ENCODE measurements at regions not wholly inside any gene's neighbourhood (a gene's known extent, or its start where the extent isn't known, plus 50 kb on each side); places are given as distances from the start of the nearest gene placed in this dataset.
A peak's percentile ranks its signal among the peaks of the same experiment; 100 is the strongest.

GRCh38 chr20:11447371-11448100 lies 470.2 kb upstream of the BTBD3 start:
- no peak for DNase-seq (ENCODE audit: low read depth)

GRCh38 chr20:11448554-11448953 lies 469.1 kb upstream of the BTBD3 start:
- no peak for DNase-seq (ENCODE audit: low read depth)

GRCh38 chr20:11451793-11452291 lies 465.9 kb upstream of the BTBD3 start:
- no peak for DNase-seq (ENCODE audit: low read depth)

- DNase-seq (ENCODE audit: low read depth), result peak; percentile 58
These were observed 465.4 kb upstream of the BTBD3 start for GRCh38 chr20:11452326-11452725.

DNA sequence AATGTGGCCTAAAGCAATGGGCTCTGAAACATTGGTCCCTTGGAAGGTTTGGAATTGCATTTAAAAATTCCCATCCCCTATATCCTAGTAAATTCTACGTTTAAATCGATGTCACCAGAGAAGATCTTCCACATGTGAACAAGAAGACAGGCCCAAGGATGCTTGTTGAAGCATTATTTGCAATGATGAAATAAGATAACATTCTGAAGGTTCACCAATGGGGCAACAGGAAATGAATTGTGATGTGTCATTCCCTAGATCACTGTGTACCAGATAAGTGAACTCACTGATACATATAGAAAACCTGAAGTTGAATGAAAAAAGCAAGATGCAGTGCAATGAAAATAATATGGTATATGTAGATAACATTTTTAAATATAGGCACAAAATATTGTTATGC lies 464.3 kb upstream of the BTBD3 start:
- DNase-seq (ENCODE audit: low read depth), result peak; percentile 83

DNA sequence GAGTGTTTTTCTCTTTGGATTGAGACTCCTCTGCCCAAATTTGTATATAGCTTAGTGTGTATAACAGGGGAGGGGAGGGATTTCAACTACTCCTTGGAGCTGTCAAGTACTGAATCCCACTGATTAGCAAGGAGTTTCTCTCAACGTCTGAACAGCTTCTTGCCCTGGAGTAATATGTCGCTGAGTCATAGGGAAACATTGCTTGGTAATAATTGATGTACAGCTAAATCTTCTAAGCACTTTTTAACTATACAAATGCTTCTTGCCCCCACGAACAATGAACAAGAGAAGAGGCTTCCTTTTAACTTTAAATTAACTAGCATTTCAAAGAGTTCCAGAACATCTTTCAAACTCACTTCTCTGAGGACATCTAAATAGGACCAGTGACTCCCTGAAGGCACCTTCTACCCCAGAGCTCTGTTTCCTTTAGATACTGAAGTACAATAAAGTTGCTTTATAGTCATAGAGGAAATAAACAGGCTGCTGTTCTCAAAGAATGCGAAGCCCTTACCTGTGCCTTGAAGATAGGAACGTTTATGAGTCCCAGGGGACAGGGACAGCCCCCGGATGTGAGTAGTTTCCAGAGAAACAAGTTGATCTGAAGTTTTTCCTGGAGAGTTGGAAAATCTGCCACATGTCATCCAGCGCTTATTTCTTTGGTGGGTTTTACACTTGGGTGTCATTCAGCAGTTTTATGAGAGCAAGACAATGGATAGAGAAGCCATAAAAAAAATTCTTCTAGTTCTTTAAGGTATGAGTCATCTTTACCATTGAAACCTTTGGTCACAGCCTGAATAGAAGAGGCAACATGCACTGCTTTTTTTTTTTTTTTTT lies 462.5 kb upstream of the BTBD3 start:
- DNase-seq (ENCODE audit: low read depth), result peak; percentile 82

GRCh38 chr20:11457488-11457887 lies 460.2 kb upstream of the BTBD3 start:
- peak; percentile 51 for DNase-seq (ENCODE audit: low read depth)

- DNase-seq (ENCODE audit: low read depth), result peak; percentile 7
These were observed 458.4 kb upstream of the BTBD3 start for GRCh38 chr20:11459090-11459890.

- DNase-seq (ENCODE audit: low read depth), result no peak
These were observed 450.3 kb upstream of the BTBD3 start for GRCh38 chr20:11467436-11467835.

DNA sequence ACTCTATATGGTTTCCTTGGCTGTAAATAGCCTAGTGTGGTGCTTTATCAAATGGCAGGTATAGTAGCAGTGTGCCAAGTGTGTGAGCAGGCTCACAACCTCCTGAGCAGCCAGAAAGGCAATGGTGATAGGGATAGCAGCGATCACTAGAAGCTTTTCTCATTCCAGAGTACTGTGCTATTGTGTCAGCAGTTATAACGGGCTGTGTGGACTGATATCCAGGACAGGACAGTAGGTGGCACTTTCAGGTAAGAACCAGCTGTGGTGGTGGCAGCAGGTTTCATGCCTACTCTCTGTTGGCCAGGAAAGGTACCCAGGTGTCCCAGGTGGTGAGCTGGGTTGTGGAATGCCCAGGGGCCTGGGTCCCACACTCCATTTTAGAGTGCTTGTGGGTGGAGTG lies 448.8 kb upstream of the BTBD3 start:
- no peak for DNase-seq (ENCODE audit: low read depth)

DNA sequence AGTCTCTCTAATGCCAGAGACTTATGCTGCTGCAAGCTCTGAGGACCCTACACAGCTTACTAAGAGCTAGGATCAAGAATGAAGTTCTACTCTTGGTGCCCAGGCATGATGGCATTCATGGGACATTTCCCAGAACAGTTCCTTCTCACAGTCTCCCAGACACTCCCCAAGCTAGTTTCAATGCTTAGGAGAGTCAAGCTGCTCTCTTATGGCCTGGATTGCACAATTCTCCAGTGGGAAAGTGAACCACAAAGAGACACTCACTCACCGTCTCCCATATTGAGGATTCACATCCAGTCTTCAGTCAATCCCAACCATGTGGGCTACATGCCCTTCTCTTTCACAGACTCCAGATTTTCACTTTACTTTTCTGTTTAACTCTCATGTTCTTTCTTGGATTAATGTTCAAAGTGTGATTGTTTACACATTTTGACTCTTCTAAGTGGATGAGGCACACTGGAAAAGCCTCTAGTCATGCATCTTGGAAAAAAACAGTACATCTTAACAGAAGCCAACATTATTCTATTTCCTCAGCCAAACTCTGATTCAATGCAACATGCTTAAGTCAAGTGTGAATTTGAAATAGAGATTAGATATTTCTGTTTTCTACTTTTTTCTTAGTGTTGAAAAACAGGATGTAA lies 447.8 kb upstream of the BTBD3 start:
- peak; percentile 51 for DNase-seq (ENCODE audit: low read depth)

- DNase-seq (ENCODE audit: low read depth), result peak; percentile 6
These were observed 443.7 kb upstream of the BTBD3 start for GRCh38 chr20:11473983-11474382.

DNA sequence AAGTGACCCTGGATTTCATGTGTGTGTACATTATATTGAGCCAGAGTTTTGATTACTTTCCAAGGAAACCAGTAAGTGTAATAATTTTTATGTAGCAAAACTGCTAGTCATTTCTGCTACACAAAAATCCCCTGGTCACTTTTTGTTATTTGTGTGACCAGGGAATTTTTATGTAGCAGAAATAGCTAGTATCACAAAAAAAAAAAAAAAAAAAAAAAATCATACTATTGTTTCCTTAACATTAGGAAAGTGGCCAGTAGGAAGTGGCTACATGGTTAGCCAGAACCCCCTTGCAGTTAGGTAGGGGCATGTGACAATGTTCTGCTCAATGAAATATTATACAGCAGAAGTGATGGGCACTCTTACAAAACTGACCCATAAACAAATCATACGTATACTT lies 434.0 kb upstream of the BTBD3 start:
- no peak for DNase-seq (ENCODE audit: low read depth)

DNA sequence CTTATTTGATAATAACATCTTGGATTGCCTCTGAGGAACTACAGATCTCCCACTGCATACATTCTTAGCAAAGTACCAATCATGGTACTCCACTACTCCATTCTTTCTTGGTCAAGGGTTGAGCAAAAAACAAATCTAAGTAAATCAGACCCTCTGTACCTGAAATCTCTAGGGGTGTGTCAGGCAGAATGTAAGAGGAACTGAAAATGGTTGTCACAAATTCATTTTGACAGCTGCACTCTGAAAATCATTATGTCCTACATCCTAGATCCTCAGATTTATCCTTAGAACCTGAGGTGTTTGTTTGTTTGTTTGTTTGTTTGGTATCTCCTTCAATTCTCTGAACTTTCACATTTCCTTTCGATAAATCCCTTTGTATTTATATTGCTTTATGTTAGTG lies 433.2 kb upstream of the BTBD3 start:
- DNase-seq (ENCODE audit: low read depth), result no peak

DNA sequence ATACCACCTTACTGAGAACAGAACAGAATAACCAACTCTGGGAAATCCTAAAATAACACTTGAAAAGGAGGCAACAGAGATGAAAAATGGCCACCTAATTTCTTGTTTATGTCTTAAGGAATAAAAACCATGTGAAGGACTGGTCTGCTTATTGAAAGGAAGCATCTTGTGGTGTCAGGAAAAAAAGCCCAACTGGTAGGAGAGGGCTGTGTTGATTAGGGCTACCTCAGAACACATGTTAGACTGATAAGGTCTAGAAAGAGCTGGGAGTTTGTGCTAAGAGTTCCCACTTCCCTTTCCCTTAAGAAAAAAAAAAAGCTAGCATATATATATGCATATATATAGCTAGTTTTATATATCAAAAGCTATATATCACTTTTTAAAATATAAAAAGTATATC lies 425.3 kb upstream of the BTBD3 start:
- no peak for DNase-seq (ENCODE audit: low read depth)

DNA sequence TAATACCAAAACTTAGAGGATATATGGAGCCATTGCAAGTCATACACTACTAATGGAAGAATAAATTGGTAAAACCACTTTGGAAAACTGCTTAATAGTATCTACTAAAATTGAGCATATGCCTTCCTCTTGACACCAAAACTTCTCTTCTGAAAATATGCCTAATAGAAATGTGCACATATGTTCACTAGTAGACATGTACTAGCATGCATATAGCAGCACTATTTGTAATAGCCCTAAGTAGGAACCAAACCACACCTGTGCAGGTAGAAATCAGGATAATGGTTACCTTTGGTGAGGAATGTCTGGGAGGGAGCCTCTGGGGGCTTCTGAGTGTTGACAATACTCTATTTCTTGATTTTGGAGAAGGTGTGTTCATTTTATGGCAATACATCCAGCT lies 424.8 kb upstream of the BTBD3 start:
- DNase-seq (ENCODE audit: low read depth), result no peak

DNA sequence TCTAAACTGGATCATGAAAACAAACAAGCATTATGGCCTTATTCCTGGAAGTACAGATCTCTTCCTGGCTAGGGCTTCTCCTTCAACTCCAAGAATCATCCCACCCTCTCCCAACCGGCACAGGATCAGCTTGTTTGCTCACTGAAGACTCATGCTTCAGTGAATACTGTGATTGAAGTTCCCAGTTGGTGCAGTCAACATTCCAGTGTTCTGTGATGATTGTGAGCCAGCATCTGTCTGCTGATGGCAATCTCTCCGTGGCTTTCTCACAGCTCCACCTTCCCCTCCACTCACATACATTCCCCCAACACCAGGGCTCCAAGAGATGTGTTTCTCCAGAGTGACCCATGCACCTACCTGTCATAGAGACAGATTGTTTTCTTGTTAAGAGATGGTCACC lies 421.3 kb upstream of the BTBD3 start:
- peak; percentile 30 for DNase-seq (ENCODE audit: low read depth)

GRCh38 chr20:11497545-11497944 lies 420.1 kb upstream of the BTBD3 start:
- no peak for DNase-seq (ENCODE audit: low read depth)

DNA sequence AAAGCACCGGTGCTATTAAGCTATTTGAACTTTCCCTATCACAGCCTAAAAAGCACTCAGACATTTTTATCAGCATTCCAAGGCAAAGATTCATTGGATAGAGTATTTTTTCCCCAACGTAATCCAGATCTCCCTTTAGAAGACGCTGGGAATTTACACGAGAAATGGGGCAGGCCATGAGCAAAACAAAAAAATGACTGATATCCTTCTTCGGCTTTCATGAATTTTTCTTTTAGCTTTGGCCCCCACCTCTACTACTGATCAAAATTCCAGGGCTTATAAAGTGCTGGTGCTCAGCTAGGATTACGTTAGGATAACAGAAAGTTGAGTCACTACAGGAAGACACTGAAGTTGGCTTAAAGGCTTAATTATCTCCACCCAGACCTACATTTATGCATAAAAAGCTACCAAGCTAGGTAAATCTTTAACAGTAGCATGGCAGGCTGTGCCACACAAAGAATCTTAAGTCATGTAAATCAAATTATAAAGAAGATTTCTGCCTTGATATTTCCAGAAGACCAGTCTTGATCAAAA lies 418.5 kb upstream of the BTBD3 start:
- peak; percentile 59 for DNase-seq (ENCODE audit: low read depth)

- peak; percentile 34 for DNase-seq (ENCODE audit: low read depth)
These were observed 415.6 kb upstream of the BTBD3 start for GRCh38 chr20:11502061-11502460.

DNA sequence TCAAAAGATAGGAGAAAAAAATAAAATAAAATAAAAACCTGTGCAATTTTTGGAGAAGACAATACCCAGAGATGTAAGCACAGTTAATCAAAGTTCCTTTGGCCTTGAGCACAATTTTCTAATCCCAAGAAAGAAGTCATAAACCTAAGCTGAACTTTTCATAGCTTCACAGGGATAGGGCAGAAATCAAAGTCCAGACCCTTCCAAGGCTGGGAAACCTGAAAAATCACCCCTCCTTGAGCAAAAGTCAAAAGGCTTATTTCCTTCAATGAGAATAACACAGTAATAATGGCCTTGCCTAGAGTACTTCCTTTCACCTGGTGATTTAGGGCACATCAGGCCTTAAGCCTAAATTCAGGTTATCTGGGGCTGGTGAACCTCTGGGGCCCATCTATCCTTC lies 415.0 kb upstream of the BTBD3 start:
- DNase-seq (ENCODE audit: low read depth), result no peak

GRCh38 chr20:11509776-11510175 lies 407.9 kb upstream of the BTBD3 start:
- DNase-seq (ENCODE audit: low read depth), result no peak
